T47D (cell line): ENCODE measurements at regions not wholly inside any gene's neighbourhood (a gene's known extent, or its start where the extent isn't known, plus 50 kb on each side); places are given as distances from the start of the nearest gene placed in this dataset.

Experiments
- DNase-seq, 2 experiments: peaks; one replicate each; pipeline versions ENCODE4 v3.0.0 to v3.0.0-alpha.2; 2011 to 2012; ENCODE audit warnings: low read depth in 1 of 2, low spot score in 1 of 2
- JUND ChIP-seq: IDR thresholded peaks from 2 replicates; pipeline ENCODE4 v1.6.1; 2012; ENCODE audit warnings: low read depth
- in situ Hi-C: cut with HindIII; loops from 2 replicates; pipeline ENCODE4 v1.10.0; 2016; ENCODE audit warnings: low sequenced_read_pairs, low pct_unique_long_range_greater_than_20kb

- no peak for TF ChIP-seq JUND
- in situ Hi-C loops = no loop called here
- no peak for DNase-seq
These were observed 192.1 kb downstream of the IDS start for GRCh38 chrX:149312988-149313387.

GRCh38 chrX:149312097-149312496 is 193.0 kb downstream of the IDS start:
- in situ Hi-C loops = no loop called here
- DNase-seq = no peak
- no peak for TF ChIP-seq JUND

GRCh38 chrX:149302705-149303104 is 202.4 kb downstream of the IDS start:
- DNase-seq = no peak
- in situ Hi-C loops = no loop called here
- TF ChIP-seq JUND = no peak

- no peak for TF ChIP-seq JUND
- in situ Hi-C loops = no loop called here
These were observed 207.0 kb downstream of the IDS start for GRCh38 chrX:149298111-149298510.

GRCh38 chrX:149296092-149296491 is 209.0 kb downstream of the IDS start:
- in situ Hi-C loops = no loop called here
- no peak for DNase-seq
- TF ChIP-seq JUND = no peak

More at GRCh38 chrX:149298111-149298510, 207.0 kb downstream of the IDS start:
- no peak for DNase-seq

- TF ChIP-seq JUND = no peak
- peak; percentile 12 to 47 for DNase-seq
- in situ Hi-C loops = no loop called here
These were observed 218.2 kb downstream of the IDS start for GRCh38 chrX:149286940-149287349.

GRCh38 chrX:149284616-149285015 is 220.5 kb downstream of the IDS start:
- no peak for DNase-seq
- no peak for TF ChIP-seq JUND
- in situ Hi-C loops = no loop called here

GRCh38 chrX:149283853-149284252 is 221.3 kb downstream of the IDS start:
- TF ChIP-seq JUND = no peak
- no peak for DNase-seq
- in situ Hi-C loops = no loop called here

GRCh38 chrX:149282909-149283308 is 222.2 kb downstream of the IDS start:
- in situ Hi-C loops = no loop called here
- no peak for TF ChIP-seq JUND

GRCh38 chrX:149280011-149280410 is 225.1 kb downstream of the IDS start:
- in situ Hi-C loops = no loop called here
- DNase-seq = no peak
- TF ChIP-seq JUND = no peak

More at GRCh38 chrX:149282909-149283308, 222.2 kb downstream of the IDS start:
- DNase-seq = no peak

GRCh38 chrX:149275836-149276235 is 229.3 kb downstream of the IDS start:
- no peak for DNase-seq
- in situ Hi-C loops = no loop called here
- TF ChIP-seq JUND = no peak

GRCh38 chrX:149274516-149275105 is 230.5 kb downstream of the IDS start:
- no peak for DNase-seq
- TF ChIP-seq JUND = no peak
- in situ Hi-C loops = no loop called here

GRCh38 chrX:149272690-149273463 is 232.2 kb downstream of the IDS start:
- in situ Hi-C loops = no loop called here

More at GRCh38 chrX:149272690-149273463, 232.2 kb downstream of the IDS start:
- no peak for DNase-seq
- TF ChIP-seq JUND = no peak
